GM18511 (cell line): ENCODE measurements at regions not wholly inside any gene's neighbourhood (a gene's known extent, or its start where the extent isn't known, plus 50 kb on each side); places are given as distances from the start of the nearest gene placed in this dataset.
"Not testable (repeated sequence)": the region's sequence is repeated elsewhere in the genome, so short reads cannot be mapped to it uniquely, and the experiment has no call there.

ENCODE experiments used
- ATAC-seq: cut with Tn5 transposase; IDR thresholded peaks from one replicate; pipeline ENCODE4 v1.9.1; 2021; ENCODE audit warnings: mild to moderate bottlenecking, moderate library complexity; ENCODE audit not compliant: unreplicated experiment

- ATAC-seq: no peak
Measured at GRCh38 chr7:115227473-115228235, 305.8 kb downstream of the MDFIC start.

GRCh38 chr7:115226410-115226809 lies 304.5 kb downstream of the MDFIC start:
- no peak for ATAC-seq

GRCh38 chr7:115224922-115225321 lies 303.0 kb downstream of the MDFIC start:
- ATAC-seq: no peak

GRCh38 chr7:115223959-115224358 lies 302.1 kb downstream of the MDFIC start:
- ATAC-seq: no peak

- ATAC-seq: no peak
Measured at GRCh38 chr7:115221456-115221855, 299.6 kb downstream of the MDFIC start.

- ATAC-seq: no peak
Measured at GRCh38 chr7:115218076-115218475, 296.2 kb downstream of the MDFIC start.

- peak; percentile 63 for ATAC-seq
Measured at GRCh38 chr7:115217373-115217772, 295.5 kb downstream of the MDFIC start.

- ATAC-seq: no peak
Measured at GRCh38 chr7:115216652-115217051, 294.8 kb downstream of the MDFIC start.

GRCh38 chr7:115211171-115211570 lies 289.3 kb downstream of the MDFIC start:
- ATAC-seq: no peak

GRCh38 chr7:115210552-115210951 lies 288.7 kb downstream of the MDFIC start:
- ATAC-seq: no peak

GRCh38 chr7:115208710-115209560 lies 287.0 kb downstream of the MDFIC start:
- ATAC-seq: no peak

GRCh38 chr7:115206374-115206773 lies 284.5 kb downstream of the MDFIC start:
- ATAC-seq: not testable (repeated sequence)

GRCh38 chr7:115198143-115198542 lies 276.2 kb downstream of the MDFIC start:
- no peak for ATAC-seq

- ATAC-seq: no peak
Measured at GRCh38 chr7:115195208-115195607, 273.3 kb downstream of the MDFIC start.

- ATAC-seq: no peak
Measured at GRCh38 chr7:115191526-115191925, 269.6 kb downstream of the MDFIC start.

GRCh38 chr7:115183431-115184057 lies 261.6 kb downstream of the MDFIC start:
- ATAC-seq: no peak

GRCh38 chr7:115178835-115179234 lies 256.9 kb downstream of the MDFIC start:
- no peak for ATAC-seq

- ATAC-seq: no peak
Measured at GRCh38 chr7:115177823-115178222, 255.9 kb downstream of the MDFIC start.

GRCh38 chr7:115177103-115177502 lies 255.2 kb downstream of the MDFIC start:
- no peak for ATAC-seq

- not testable (repeated sequence) for ATAC-seq
Measured at GRCh38 chr7:115172397-115172796, 250.5 kb downstream of the MDFIC start.

GRCh38 chr7:115153769-115154477 lies 232.0 kb downstream of the MDFIC start:
- no peak for ATAC-seq
